GM06990 (cell line): ENCODE measurements at regions not wholly inside any gene's neighbourhood (a gene's known extent, or its start where the extent isn't known, plus 50 kb on each side); places are given as distances from the start of the nearest gene placed in this dataset.

Experiments used
- DNase-seq: peaks from one replicate; pipeline ENCODE4 v3.0.0-alpha.2; 2011; ENCODE audit not compliant: insufficient read length; ENCODE audit errors: extremely low read depth
- H3K27me3 ChIP-seq: replicated peaks from 2 replicates; pipeline ENCODE4 v1.6.0; 2011; ENCODE audit warnings: low read length; ENCODE audit not compliant: control insufficient read depth, insufficient read depth
- H3K36me3 ChIP-seq: 2 replicates; pipeline ENCODE4 v1.5.1; 2011; ENCODE audit warnings: low read length; ENCODE audit not compliant: control insufficient read depth, insufficient read depth
- H3K4me3 ChIP-seq: replicated peaks from 2 replicates; pipeline ENCODE4 v1.5.1; 2011; ENCODE audit warnings: low read depth, mild to moderate bottlenecking, control low read depth, low read length
- CTCF ChIP-seq: IDR thresholded peaks from 2 replicates; pipeline ENCODE4 v1.5.1; 2011; ENCODE audit warnings: low read length, control low read depth, mild to moderate bottlenecking, inconsistent platforms; ENCODE audit not compliant: insufficient read depth, poor library complexity, severe bottlenecking

- TF ChIP-seq CTCF = no peak
- no peak for DNase-seq
- H3K36me3 ChIP-seq = no peaks in the 10 kb centered on the region
- peaks cover 3% of the 10 kb centered on the region for H3K27me3 ChIP-seq
- H3K4me3 ChIP-seq = no peak overlapping the region
Measured at GRCh38 chr3:55204417-55204816, 276.6 kb upstream of the LRTM1 start.

GRCh38 chr3:55203546-55203945 is 275.7 kb upstream of the LRTM1 start:
- DNase-seq = no peak
- H3K27me3 ChIP-seq = peaks cover 3% of the 10 kb centered on the region
- H3K36me3 ChIP-seq = no peaks in the 10 kb centered on the region
- H3K4me3 ChIP-seq = no peak overlapping the region
- no peak for TF ChIP-seq CTCF

- TF ChIP-seq CTCF = no peak
- H3K36me3 ChIP-seq = no peaks in the 10 kb centered on the region
- DNase-seq = no peak
- H3K4me3 ChIP-seq = no peak overlapping the region
- peaks cover 4% of the 10 kb centered on the region for H3K27me3 ChIP-seq
Measured at GRCh38 chr3:55203006-55203405, 275.1 kb upstream of the LRTM1 start.

- H3K27me3 ChIP-seq = peaks cover 4% of the 10 kb centered on the region
- no peak for TF ChIP-seq CTCF
- no peak for DNase-seq
- H3K4me3 ChIP-seq = no peak overlapping the region
- H3K36me3 ChIP-seq = no peaks in the 10 kb centered on the region
Measured at GRCh38 chr3:55202326-55202725, 274.5 kb upstream of the LRTM1 start.

GRCh38 chr3:55201779-55202178 is 273.9 kb upstream of the LRTM1 start:
- Histone ChIP-seq H3K27me3 (peaks cover 4% of the 10 kb centered on the region), H3K4me3 (no peak overlapping the region), H3K36me3 (no peaks in the 10 kb centered on the region)
- no peak for TF ChIP-seq CTCF
- DNase-seq = no peak

GRCh38 chr3:55200906-55201305 is 273.0 kb upstream of the LRTM1 start:
- Histone ChIP-seq H3K36me3 (no peaks in the 10 kb centered on the region), H3K4me3 (no peak overlapping the region), H3K27me3 (peaks cover 4% of the 10 kb centered on the region)
- no peak for TF ChIP-seq CTCF
- DNase-seq = no peak
